Hematopoietic multipotent progenitor cell treated with erythropoietin and hydrocortisone succinate and interleukin-3 and kit ligand, for 4 days (in vitro differentiated cells): ENCODE measurements at regions not wholly inside any gene's neighbourhood (a gene's known extent, or its start where the extent isn't known, plus 50 kb on each side); places are given as distances from the start of the nearest gene placed in this dataset.
A peak's percentile ranks its signal among the peaks of the same experiment; 100 is the strongest.
"Not testable (repeated sequence)": the region's sequence is repeated elsewhere in the genome, so short reads cannot be mapped to it uniquely, and the experiment has no call there.

Experiments
- DNase-seq: peaks from one replicate; pipeline ENCODE4 v3.0.0-alpha.2; 2015

GRCh38 chr21:8987896-8988295, 1533.5 kb upstream of the TPTE start:
- DNase-seq, result not testable (repeated sequence)

- DNase-seq, result peak; percentile 65
Measured at GRCh38 chr21:8988696-8989095, 1532.7 kb upstream of the TPTE start.

DNA sequence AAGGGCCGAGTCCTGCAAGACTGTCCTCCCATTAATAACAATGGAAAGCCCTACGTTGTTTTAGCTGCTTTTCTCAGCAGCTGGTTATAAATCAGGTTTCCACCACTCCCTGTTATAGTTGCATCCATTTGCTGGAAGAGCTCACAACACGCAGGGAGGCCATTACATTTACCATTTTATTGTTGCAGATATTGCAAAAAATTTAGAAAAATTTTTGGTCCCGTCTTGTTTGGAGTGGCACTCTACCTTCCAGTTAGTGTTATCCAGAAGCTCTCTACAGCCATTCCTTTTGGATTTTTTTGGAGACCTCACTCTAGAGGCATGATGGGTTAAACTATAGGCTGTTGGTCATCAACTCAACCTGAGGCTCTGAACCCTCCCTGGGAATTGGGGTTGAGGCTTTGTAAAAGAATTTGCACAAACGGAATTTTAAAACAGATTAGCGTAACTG, 1532.1 kb upstream of the TPTE start:
- DNase-seq, result peak; percentile 65

- peak; percentile 70 for DNase-seq
Measured at GRCh38 chr21:8989721-8990325, 1531.6 kb upstream of the TPTE start.

DNA sequence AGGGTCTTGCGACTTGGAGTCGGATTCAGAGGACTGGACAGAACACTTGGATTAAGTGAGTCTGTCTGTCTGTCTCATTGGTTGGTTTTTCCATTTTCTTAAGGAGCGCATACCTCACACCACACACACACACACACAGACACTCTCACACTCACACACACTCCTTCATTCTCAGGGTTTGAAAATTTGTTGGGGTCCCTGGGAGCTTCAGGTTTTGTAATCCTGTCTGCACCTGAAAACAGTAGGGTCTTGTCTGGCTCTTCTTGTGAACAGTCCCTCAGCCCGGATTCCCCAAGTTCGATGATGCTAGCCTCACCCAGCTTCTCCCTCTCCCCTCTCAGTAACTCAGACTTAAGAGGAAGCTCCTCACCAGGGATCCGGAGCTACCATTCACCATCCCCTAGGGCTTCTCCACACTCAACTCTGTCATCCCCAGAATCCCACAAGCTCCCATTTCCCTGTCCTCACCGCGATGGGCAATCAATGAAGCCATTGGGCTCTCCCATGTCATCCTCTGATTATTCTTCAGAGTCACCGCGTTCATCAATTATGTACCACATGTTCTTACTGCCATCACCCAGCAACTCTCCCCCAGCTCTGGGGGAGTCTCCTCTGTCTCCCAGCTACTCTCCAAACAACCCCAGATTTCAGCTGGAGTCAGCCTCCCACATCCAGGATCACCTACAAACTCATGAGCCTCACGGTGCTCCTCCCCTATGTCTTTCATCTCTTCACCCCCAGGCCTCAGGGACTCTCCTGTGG, 1530.9 kb upstream of the TPTE start:
- DNase-seq, result peak; percentile 68

DNA sequence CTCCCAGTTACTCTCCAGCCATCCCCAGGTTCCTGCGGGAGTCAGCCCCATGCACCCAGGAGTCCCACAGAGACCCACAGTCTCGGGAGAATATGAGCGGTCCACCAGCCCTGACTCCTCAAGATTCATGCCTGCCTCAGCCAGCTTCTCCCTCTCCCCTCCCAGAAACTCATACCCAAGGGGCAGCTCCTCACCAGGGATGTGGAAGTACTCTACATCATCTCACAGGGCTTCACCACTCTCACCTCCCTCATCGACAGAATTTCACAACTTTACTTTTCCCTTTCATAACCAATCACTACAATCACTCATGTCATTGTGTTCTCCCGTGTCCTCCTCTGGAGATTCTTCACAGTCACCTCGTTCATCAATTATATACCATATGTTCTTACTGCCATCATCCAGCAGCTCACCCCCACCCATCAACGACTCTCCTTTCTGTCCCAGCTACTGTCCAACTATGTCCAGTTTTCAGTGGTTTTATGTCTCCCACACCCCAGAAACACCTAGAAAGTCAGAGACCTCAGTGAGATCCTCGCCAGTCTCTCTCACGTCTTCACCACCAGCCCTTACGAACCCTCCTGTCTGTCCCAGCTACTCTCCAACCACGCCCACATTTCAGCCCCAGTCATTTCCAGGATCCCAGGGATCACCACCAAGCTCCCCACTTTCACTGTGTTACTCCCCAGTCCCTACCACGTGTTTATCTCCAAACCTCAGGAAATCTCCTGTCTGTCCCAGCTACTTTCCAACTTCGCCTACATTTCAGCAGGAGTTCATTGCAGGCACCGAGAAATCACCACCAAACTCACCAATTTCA, 1530.1 kb upstream of the TPTE start:
- peak; percentile 65 for DNase-seq

DNA sequence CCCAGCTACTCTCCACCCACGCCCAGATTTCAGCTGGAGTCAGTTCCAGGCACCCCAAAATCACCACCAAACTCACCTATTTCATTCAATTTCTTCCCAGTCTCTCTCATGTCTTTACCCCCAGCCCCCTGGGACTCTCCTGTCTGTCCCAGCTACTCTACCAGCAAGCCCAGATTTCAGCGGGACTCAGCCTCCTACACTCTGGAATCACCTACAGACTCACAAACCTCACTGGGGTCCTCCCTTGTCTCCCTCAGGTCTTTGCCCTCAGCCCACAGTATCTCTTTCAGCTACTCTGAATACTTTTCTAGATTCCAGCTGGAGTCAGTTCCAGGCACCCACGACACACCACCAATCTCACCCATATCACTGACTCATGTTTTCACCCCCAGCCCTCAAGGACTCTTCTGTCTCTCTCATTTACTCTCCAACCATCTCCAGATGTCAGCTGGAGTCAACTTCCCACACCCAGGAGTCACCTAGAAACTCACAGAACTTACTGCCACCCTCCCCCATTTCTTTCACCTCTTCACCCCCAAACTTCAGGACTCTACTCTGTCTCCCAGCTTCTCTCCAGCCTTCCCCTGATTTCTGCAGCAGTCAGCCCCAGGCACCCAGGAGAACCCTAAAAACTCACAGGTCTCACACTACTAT, 1529.3 kb upstream of the TPTE start:
- DNase-seq, result peak; percentile 65

GRCh38 chr21:8992731-8993174, 1528.6 kb upstream of the TPTE start:
- DNase-seq, result peak; percentile 64

GRCh38 chr21:8993284-8993942, 1528.0 kb upstream of the TPTE start:
- DNase-seq, result peak; percentile 43

- DNase-seq, result peak; percentile 49
Measured at GRCh38 chr21:8993943-8994639, 1527.3 kb upstream of the TPTE start.

- DNase-seq, result peak; percentile 31
Measured at GRCh38 chr21:8994640-8995511, 1526.5 kb upstream of the TPTE start.

GRCh38 chr21:8996487-8996968, 1524.9 kb upstream of the TPTE start:
- not testable (repeated sequence) for DNase-seq

GRCh38 chr21:8997011-8997440, 1524.4 kb upstream of the TPTE start:
- DNase-seq, result no peak

- DNase-seq, result not testable (repeated sequence)
Measured at GRCh38 chr21:8997443-8998390, 1523.7 kb upstream of the TPTE start.

- not testable (repeated sequence) for DNase-seq
Measured at GRCh38 chr21:8998480-8998879, 1522.9 kb upstream of the TPTE start.

GRCh38 chr21:8998946-8999681, 1522.3 kb upstream of the TPTE start:
- no peak for DNase-seq

DNA sequence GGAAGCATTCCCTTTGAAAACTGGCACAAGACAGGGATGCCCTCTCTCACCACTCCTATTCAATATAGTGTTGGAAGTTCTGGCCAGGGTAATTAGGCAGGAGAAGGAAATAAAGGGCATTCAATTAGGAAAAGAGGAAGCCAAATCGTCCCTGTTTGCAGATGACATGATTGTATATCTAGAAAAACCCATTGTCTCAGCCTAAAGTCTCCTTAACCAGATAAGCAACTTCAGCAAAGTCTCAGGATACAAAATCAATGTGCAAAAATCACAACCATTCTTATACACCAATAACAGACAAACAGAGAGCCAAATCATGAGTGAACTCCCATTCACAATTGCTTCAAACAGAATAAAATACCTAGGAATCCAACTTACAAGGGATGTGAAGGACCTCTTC, 1521.3 kb upstream of the TPTE start:
- not testable (repeated sequence) for DNase-seq

- DNase-seq, result not testable (repeated sequence)
Measured at GRCh38 chr21:9000671-9001070, 1520.7 kb upstream of the TPTE start.
